ENCODE measurements at regions not wholly inside any gene's neighbourhood (a gene's known extent, or its start where the extent isn't known, plus 50 kb on each side); places are given as distances from the start of the nearest gene placed in this dataset.
"Not testable (repeated sequence)": the region's sequence is repeated elsewhere in the genome, so short reads cannot be mapped to it uniquely, and the experiment has no call there.

DNA sequence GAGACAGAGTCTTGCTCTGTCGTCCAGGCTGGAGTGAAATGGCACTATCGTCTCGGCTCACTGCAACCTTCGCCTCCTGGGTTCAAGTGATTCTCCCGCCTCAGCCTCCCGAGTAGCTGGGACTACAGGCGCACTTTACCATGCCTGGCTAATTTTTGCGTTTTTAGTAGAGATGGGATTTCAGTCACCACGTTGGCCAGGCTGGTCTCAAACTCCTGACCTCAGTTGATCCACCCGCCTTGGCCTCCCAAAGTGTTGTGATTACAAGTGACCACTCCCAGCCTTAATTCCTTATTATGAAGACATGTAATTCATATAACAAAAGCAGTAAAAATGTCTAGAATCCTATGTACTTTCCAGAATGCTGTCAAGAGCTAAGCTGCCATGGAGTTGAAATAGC lies 434.5 kb upstream of the ZNG1F start:
- DNase-seq (ENCODE audit: low spot score) = not testable (repeated sequence)

DNA sequence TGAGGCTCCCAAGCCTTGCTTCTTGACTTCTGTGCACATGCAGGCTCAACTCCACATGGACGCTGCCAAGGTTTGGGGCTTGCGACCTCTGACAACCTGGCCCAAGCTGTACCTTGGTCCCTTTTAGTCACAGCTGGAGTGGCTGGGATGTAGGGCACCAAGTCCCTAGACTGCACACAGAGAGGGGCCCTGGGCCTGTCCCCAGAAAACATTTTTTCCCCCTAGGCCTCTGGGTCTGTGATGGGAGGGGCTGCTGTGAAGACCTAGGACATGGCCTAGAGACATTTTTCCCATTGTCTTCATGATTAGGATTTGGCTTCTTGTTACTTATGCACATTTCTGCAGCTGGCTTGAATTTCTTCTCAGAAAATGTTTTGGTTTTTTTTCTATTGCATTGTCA lies 430.1 kb upstream of the ZNG1F start:
- DNase-seq (ENCODE audit: low spot score) = not testable (repeated sequence)

DNA sequence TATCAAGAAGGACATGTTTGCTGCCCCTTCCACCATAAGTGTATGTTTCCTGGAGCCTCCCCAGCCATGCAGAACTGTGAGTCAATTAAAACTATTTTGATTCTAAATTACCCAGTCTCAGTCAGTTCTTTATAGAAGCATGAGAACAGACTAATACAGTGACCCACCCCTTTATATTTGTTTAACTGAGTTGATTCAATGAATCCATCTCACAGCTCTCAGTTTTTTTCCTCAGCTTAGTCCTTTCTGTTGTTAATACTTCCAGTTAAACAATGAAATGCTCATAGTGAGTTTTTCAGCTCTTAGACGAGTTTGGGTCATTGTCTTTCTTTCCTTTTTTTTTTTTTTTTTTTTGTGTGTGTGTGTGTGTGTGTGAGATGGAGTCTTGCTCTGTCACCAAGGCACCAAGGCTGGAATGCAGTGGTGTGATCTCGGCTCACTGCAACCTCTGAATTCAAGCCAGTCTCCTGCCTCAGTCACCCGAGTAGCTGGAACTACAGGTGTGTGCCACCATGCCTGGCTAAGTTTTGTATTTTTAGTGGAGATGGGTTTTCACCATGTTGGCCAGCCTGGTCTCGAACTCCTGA lies 417.9 kb upstream of the ZNG1F start:
- not testable (repeated sequence) for DNase-seq (ENCODE audit: low spot score)

DNA sequence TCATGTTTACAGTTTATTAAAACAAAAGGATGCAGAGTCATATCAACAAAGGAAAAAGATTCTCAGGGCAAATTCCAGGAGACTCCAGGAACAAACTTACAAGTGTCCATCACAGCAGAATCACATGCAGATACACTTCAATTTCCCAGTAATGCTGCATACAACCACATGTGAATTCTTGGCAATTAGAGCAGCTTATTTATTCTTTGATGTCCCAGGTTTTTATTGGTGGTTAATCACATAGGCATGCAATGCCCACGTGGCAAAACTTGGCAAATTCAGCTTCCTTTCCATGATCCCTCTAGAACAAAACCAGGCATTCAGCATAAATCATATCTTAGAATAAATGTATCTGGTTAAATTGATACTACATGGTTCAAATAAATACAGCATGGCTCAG lies 376.5 kb upstream of the ZNG1F start:
- not testable (repeated sequence) for DNase-seq (ENCODE audit: low spot score)
